Transverse colon (tissue), 4 donors: ENCODE measurements at regions not wholly inside any gene's neighbourhood (a gene's known extent, or its start where the extent isn't known, plus 50 kb on each side); places are given as distances from the start of the nearest gene placed in this dataset.

Source experiments
- EP300 ChIP-seq: sonication (generic); formaldehyde crosslinking; IDR thresholded peaks from one replicate; pipeline ENCODE4 v1.6.1; 2017; ENCODE audit warnings: antibody characterized with exemption, low read depth
- POLR2A ChIP-seq: fragments of 450-650 bp; IDR thresholded peaks from one replicate; pipeline ENCODE4 v1.6.1; 2016; ENCODE audit warnings: antibody characterized with exemption, mild to moderate bottlenecking, moderate library complexity
- POLR2AphosphoS5 ChIP-seq, 3 donors: sonication (generic); formaldehyde crosslinking; IDR thresholded peaks; one replicate each; pipeline ENCODE4 v1.6.1; 2016; ENCODE audit warnings: antibody characterized with exemption in 3 of 3
- TF ChIP-seq, protein P1 (sequence below), 5 experiments: fragments of 200-600 bp in 3 of 5; fragments of 450-650 bp in 2 of 5; sonication (generic) in 3 of 5; IDR thresholded peaks; 1 replicate in 2 of 5; 2 replicates in 3 of 5; pipeline ENCODE4 v1.5.1; 2016 to 2017; ENCODE audit warnings: antibody characterized with exemption in 5 of 5, inconsistent platforms in 3 of 5, mild to moderate bottlenecking in 2 of 5, moderate library complexity in 1 of 5

DNA sequence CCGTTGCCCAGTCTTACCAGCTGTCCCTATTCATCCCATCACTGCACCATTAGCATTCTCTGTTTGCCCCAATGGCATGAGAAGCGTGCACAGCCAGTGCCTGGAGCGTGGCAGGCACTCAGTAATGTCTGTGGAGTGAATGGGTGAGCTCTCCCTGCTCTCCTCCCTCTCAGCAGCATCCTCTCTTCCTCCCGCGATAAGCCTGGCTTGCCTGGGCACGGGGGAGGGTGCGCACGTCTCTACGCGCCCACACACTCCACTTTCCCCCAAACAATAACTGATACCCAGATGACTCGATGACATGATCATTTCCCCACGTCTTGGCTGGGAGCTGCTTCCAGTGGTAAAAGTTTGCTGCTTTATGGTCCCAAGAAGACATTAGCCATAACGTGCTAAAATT is 81.8 kb upstream of the LINGO1 start:
- TF ChIP-seq, protein P1, sequence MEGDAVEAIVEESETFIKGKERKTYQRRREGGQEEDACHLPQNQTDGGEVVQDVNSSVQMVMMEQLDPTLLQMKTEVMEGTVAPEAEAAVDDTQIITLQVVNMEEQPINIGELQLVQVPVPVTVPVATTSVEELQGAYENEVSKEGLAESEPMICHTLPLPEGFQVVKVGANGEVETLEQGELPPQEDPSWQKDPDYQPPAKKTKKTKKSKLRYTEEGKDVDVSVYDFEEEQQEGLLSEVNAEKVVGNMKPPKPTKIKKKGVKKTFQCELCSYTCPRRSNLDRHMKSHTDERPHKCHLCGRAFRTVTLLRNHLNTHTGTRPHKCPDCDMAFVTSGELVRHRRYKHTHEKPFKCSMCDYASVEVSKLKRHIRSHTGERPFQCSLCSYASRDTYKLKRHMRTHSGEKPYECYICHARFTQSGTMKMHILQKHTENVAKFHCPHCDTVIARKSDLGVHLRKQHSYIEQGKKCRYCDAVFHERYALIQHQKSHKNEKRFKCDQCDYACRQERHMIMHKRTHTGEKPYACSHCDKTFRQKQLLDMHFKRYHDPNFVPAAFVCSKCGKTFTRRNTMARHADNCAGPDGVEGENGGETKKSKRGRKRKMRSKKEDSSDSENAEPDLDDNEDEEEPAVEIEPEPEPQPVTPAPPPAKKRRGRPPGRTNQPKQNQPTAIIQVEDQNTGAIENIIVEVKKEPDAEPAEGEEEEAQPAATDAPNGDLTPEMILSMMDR (IDR thresholded peaks at IDR 0.05) = no peak
- TF ChIP-seq POLR2AphosphoS5 (IDR thresholded peaks at IDR 0.05) (no peak), POLR2A (no peak), EP300 (no peak)
